K562 (cell line): ENCODE measurements at regions not wholly inside any gene's neighbourhood (a gene's known extent, or its start where the extent isn't known, plus 50 kb on each side); places are given as distances from the start of the nearest gene placed in this dataset.

Experiments
- ATAC-seq: fragments of 200-7000 bp; cut with Tn5 transposase; 3 replicates; pipeline ENCODE4 v1.9.1; 2020; ENCODE audit warnings: moderate library complexity
- BruUV-seq: library from RNA; stranded (reverse); fragments of 400-500 nt; replicated peaks from 2 replicates; lab custom pipeline; 2021; lab: Mats Ljungman, UMichigan
- CTCF ChIA-PET: fragments of 300-600 bp; formaldehyde crosslinking; extraction: SDS; loops from one replicate; lab custom pipeline; 2021; ENCODE audit warnings: low intra/inter-chr PET ratio; lab: Yijun Ruan, JAX
- POLR2A ChIA-PET: fragments of 300-600, 350-650 bp; sonication (Branson Sonifier 250); formaldehyde crosslinking; extraction: SDS; loops from one replicate; lab custom pipeline; 2021; ENCODE audit warnings: antibody characterized with exemption, inconsistent platforms; lab: Yijun Ruan, JAX
- DNase-seq, 4 experiments: peaks; one replicate each; pipeline versions ENCODE4 v3.0.0 to v3.0.0-alpha.2; 2011 to 2018; ENCODE audit warnings: low spot score in 3 of 4, mixed read lengths in 3 of 4; ENCODE audit errors: extremely low read depth in 1 of 4
- FAIRE-seq: peaks from 2 replicates; lab custom pipeline; 2011; peaks lifted over from hg19 to GRCh38; lab: Jason Lieb, UNC
- H2AFZ ChIP-seq: 2 replicates; pipeline ENCODE4 v1.6.0; 2011; ENCODE audit warnings: low read depth, low read length, control low read depth, inconsistent platforms
- H3K27ac ChIP-seq: fragments of 200-600 bp; 3 replicates; pipeline ENCODE4 v1.8.0; 2011; ENCODE audit warnings: low read depth, mild to moderate bottlenecking, control low read depth, inconsistent platforms, low read length, moderate library complexity, mixed read lengths; ENCODE audit errors: extremely low read depth
- H3K27me3 ChIP-seq, 2 experiments: fragments of 300-600 bp in 1 of 2; 2 replicates in 1 of 2; 3 replicates in 1 of 2; pipeline versions ENCODE4 v1.6.0 to v1.8.0; 2011; ENCODE audit warnings: inconsistent platforms in 2 of 2, low read length in 2 of 2, mild to moderate bottlenecking in 1 of 2, mixed read lengths in 1 of 2, moderate library complexity in 1 of 2; ENCODE audit not compliant: control insufficient read depth in 2 of 2, insufficient read depth in 2 of 2
- H3K36me3 ChIP-seq: fragments of 300-600 bp; 3 replicates; pipeline ENCODE4 v1.8.0; 2011; ENCODE audit warnings: mild to moderate bottlenecking, low read length, inconsistent platforms; ENCODE audit not compliant: control insufficient read depth, insufficient read depth
- H3K4me1 ChIP-seq, 2 experiments: fragments of 200-600 bp in 1 of 2; replicated peaks in 1 of 2; 2 replicates in 1 of 2; 3 replicates in 1 of 2; pipeline versions ENCODE4 v1.5.1 to v1.8.0; 2011; ENCODE audit warnings: inconsistent platforms in 2 of 2, low read length in 2 of 2, mild to moderate bottlenecking in 1 of 2, mixed read lengths in 1 of 2, moderate library complexity in 1 of 2; ENCODE audit not compliant: control insufficient read depth in 2 of 2, insufficient read depth in 2 of 2
- H3K4me2 ChIP-seq: 2 replicates; pipeline ENCODE4 v1.6.1; 2011; ENCODE audit warnings: low read length, control low read depth, inconsistent platforms, mixed read lengths; ENCODE audit not compliant: insufficient read depth
- H3K4me3 ChIP-seq: fragments of 200-600 bp; sonication (generic), shearing (Covaris generic); 2 replicates; pipeline ENCODE4 v1.5.1; 2016; ENCODE audit warnings: control low read depth, inconsistent platforms
- H3K79me2 ChIP-seq: fragments of 200-600 bp; 3 replicates; pipeline ENCODE4 v1.8.0; 2011; ENCODE audit warnings: low read length, inconsistent platforms; ENCODE audit not compliant: control insufficient read depth, insufficient read depth
- H3K9ac ChIP-seq, 2 experiments: 2 replicates each; pipeline versions ENCODE4 v1.6.0 to v1.6.1; 2011; ENCODE audit warnings: low read depth in 2 of 2, low read length in 2 of 2, control low read depth in 1 of 2, inconsistent platforms in 1 of 2, mild to moderate bottlenecking in 1 of 2, mixed read lengths in 1 of 2; ENCODE audit not compliant: insufficient read depth in 1 of 2
- H3K9me1 ChIP-seq: one replicate; pipeline ENCODE4 v1.6.0; 2011; ENCODE audit warnings: inconsistent platforms, mild to moderate bottlenecking, low read length, moderate library complexity; ENCODE audit not compliant: control insufficient read depth, insufficient read depth
- H3K9me3 ChIP-seq: replicated peaks from 2 replicates; pipeline ENCODE4 v1.5.1; 2011; ENCODE audit warnings: low read depth, low read length, inconsistent platforms; ENCODE audit not compliant: control insufficient read depth, insufficient read depth
- H4K20me1 ChIP-seq: replicated peaks from 2 replicates; pipeline ENCODE4 v1.6.1; 2011; ENCODE audit warnings: low read length, inconsistent platforms, mixed read lengths; ENCODE audit not compliant: control insufficient read depth, insufficient read depth
- ELK1 ChIP-seq: sonication (generic); formaldehyde crosslinking; IDR thresholded peaks from 2 replicates; pipeline ENCODE4 v1.8.1; 2022; ENCODE audit warnings: missing genetic modification reagents
- ESRRB ChIP-seq: fragments of 250-450 bp; sonication (Bioruptor Pico); IDR thresholded peaks from 2 replicates; pipeline ENCODE4 v1.5.0; 2020; ENCODE audit warnings: mild to moderate bottlenecking, moderate library complexity, borderline replicate concordance
- HEY1 ChIP-seq: fragments of 250-450 bp; sonication (Bioruptor Pico); IDR thresholded peaks from 2 replicates; pipeline ENCODE4 v1.5.0; 2020; ENCODE audit warnings: mild to moderate bottlenecking, moderate library complexity, borderline replicate concordance
- MEIS2 ChIP-seq: fragments of 450-650 bp; IDR thresholded peaks from 2 replicates; pipeline ENCODE4 v1.6.1; 2014; ENCODE audit warnings: mild to moderate bottlenecking; ENCODE audit not compliant: partially characterized antibody
- NFE2 ChIP-seq: IDR thresholded peaks from 2 replicates; pipeline ENCODE4 v1.6.1; 2014; ENCODE audit warnings: antibody characterized with exemption, low read depth
- U2AF2 ChIP-seq: fragments of 200-400 bp; formaldehyde crosslinking; optimal IDR thresholded peaks from 2 replicates; pipeline ENCODE3; 2017; ENCODE audit warnings: low read depth, mild to moderate bottlenecking, low read length
- ZBTB9 ChIP-seq: fragments of 450-650 bp; formaldehyde crosslinking; IDR thresholded peaks from 2 replicates; pipeline ENCODE4 v1.4.0; 2020; ENCODE audit warnings: mild to moderate bottlenecking, moderate library complexity
- ZNF586 ChIP-seq: fragments of 450-650 bp; formaldehyde crosslinking; conservative IDR thresholded peaks from 2 replicates; pipeline ENCODE4 v1.4.0; 2020; ENCODE audit warnings: mild to moderate bottlenecking, moderate library complexity
- ZNF644 ChIP-seq: fragments of 200-800 bp; sonication (Bioruptor generic); IDR thresholded peaks from 2 replicates; pipeline ENCODE4 v1.6.1; 2016; ENCODE audit warnings: low read depth, missing genetic modification characterization, missing compliant biosample characterization
- WGBS: fragments of 100-300 bp; shearing (Covaris generic); methylation state at CpG from one replicate; pipeline ENCODE4 v1.1.6; 2016; ENCODE audit warnings: low coverage, mixed read lengths; ENCODE audit not compliant: insufficient coverage; ENCODE audit errors: missing lambda C conversion rate; 5-methylcytosine and 5-hydroxymethylcytosine counted together
- in situ Hi-C: fragments of 300-500 bp; cut with MboI; formaldehyde crosslinking; loops from 4 replicates; pipeline ENCODE4 v1.15.0; 2018; ENCODE audit warnings: inconsistent platforms, mixed read lengths
- intact Hi-C: fragments of 100-400 bp; cut with micrococcal nuclease; formaldehyde crosslinking; loops from 2 replicates; pipeline ENCODE4 v1.14.2; 2022

- in situ Hi-C loops (no loop called here), intact Hi-C loops (no loop called here)
- Histone ChIP-seq H4K20me1 (no peaks in the 10 kb centered on the region), H2AFZ (no peak overlapping the region), H3K9me3 (no peaks in the 10 kb centered on the region), H3K27ac (no peak overlapping the region), H3K9me1 (no peaks in the 10 kb centered on the region), H3K4me3 (no peak overlapping the region), H3K9ac (no peak overlapping the region), H3K27me3 (no peaks in the 10 kb centered on the region), H3K79me2 (no peaks in the 10 kb centered on the region), H3K4me2 (no peak overlapping the region), H3K4me1 (no peaks in the 10 kb centered on the region), H3K36me3 (no peaks in the 10 kb centered on the region)
- CTCF ChIA-PET = no interaction called here
- 55% methylated on average over 2 of the region's 2 CpGs for WGBS
- POLR2A ChIA-PET = no interaction called here
- no TSS peak for BruUV-seq
- DNase-seq = no peak
- no peak for TF ChIP-seq NFE2
- no peak for TF ChIP-seq ZNF586 (CRISPR knock-in tag)
- TF ChIP-seq U2AF2 = no peak
- no peak for TF ChIP-seq ELK1 (CRISPR knock-in tag)
- TF ChIP-seq ESRRB (CRISPR knock-in tag) = no peak
- TF ChIP-seq MEIS2 = no peak
- TF ChIP-seq ZNF644 = no peak
- TF ChIP-seq ZBTB9 (CRISPR knock-in tag) = no peak
- TF ChIP-seq HEY1 (CRISPR knock-in tag) = no peak
- FAIRE-seq = no peak
- no peak for ATAC-seq
These were observed 95.2 kb upstream of the SCG2 start for GRCh38 chr2:223697316-223697891.
